Neural crest cell (in vitro differentiated cells): ENCODE measurements at regions not wholly inside any gene's neighbourhood (a gene's known extent, or its start where the extent isn't known, plus 50 kb on each side); places are given as distances from the start of the nearest gene placed in this dataset.
"Not testable (repeated sequence)": the region's sequence is repeated elsewhere in the genome, so short reads cannot be mapped to it uniquely, and the experiment has no call there.

Experiments used
- DNase-seq: peaks from one replicate; pipeline ENCODE4 v3.0.0; 2021; ENCODE audit warnings: low read depth, mixed read lengths, low spot score
- H3K27ac Mint-ChIP-seq: one replicate; pipeline ENCODE4 v1.8.0; 2021; ENCODE audit warnings: mild to moderate bottlenecking, mixed read lengths; ENCODE audit not compliant: unreplicated experiment
- H3K27me3 Mint-ChIP-seq: 2 replicates; pipeline ENCODE4 v1.8.0; 2021; ENCODE audit warnings: low read depth, mild to moderate bottlenecking, mixed read lengths
- H3K36me3 Mint-ChIP-seq: 2 replicates; pipeline ENCODE4 v1.8.0; 2021; ENCODE audit warnings: low read depth, mild to moderate bottlenecking, mixed read lengths
- H3K4me1 Mint-ChIP-seq: 2 replicates; pipeline ENCODE4 v1.8.0; 2021; ENCODE audit warnings: mixed read lengths
- H3K4me3 Mint-ChIP-seq: one replicate; pipeline ENCODE4 v1.8.0; 2021; ENCODE audit warnings: mild to moderate bottlenecking, mixed read lengths
- H3K9me3 Mint-ChIP-seq: 2 replicates; pipeline ENCODE4 v1.8.0; 2021; ENCODE audit warnings: mixed read lengths
- CTCF ChIP-seq: fragments of 200-600 bp; sonication (generic); conservative IDR thresholded peaks from 2 replicates; pipeline ENCODE4 v1.5.0; 2021; ENCODE audit warnings: antibody characterized with exemption, mild to moderate bottlenecking

GRCh38 chrX:47749185-47749967, 87.3 kb upstream of the ZNF81 start:
- Mint-ChIP-seq H3K36me3 (no peaks in the 10 kb centered on the region), H3K4me1 (no peaks in the 10 kb centered on the region), H3K27me3 (peaks cover 2% of the 10 kb centered on the region), H3K9me3 (peaks cover 2% of the 10 kb centered on the region), H3K4me3 (no peak overlapping the region), H3K27ac (no peak overlapping the region)
- no peak for TF ChIP-seq CTCF
- no peak for DNase-seq

GRCh38 chrX:47748576-47748975, 88.1 kb upstream of the ZNF81 start:
- no peaks in the 10 kb centered on the region for H3K36me3 Mint-ChIP-seq
- H3K4me3 Mint-ChIP-seq: no peak overlapping the region
- H3K9me3 Mint-ChIP-seq: peaks cover 2% of the 10 kb centered on the region
- no peak for DNase-seq
- no peak for TF ChIP-seq CTCF
- H3K4me1 Mint-ChIP-seq: no peaks in the 10 kb centered on the region
- peaks cover 2% of the 10 kb centered on the region for H3K27me3 Mint-ChIP-seq
- no peak overlapping the region for H3K27ac Mint-ChIP-seq

GRCh38 chrX:47746446-47746845, 87.5 kb upstream of the UXT start:
- Mint-ChIP-seq H3K4me3 (no peak overlapping the region), H3K36me3 (no peaks in the 10 kb centered on the region), H3K9me3 (peaks cover 2% of the 10 kb centered on the region), H3K27ac (no peak overlapping the region), H3K27me3 (peaks cover 2% of the 10 kb centered on the region), H3K4me1 (no peaks in the 10 kb centered on the region)
- no peak for DNase-seq
- no peak for TF ChIP-seq CTCF

- no peaks in the 10 kb centered on the region for H3K4me1 Mint-ChIP-seq
- H3K27ac Mint-ChIP-seq: no peak overlapping the region
- H3K36me3 Mint-ChIP-seq: no peaks in the 10 kb centered on the region
- no peak for TF ChIP-seq CTCF
- no peak for DNase-seq
- H3K4me3 Mint-ChIP-seq: no peak overlapping the region
- peaks cover 2% of the 10 kb centered on the region for H3K27me3 Mint-ChIP-seq
- H3K9me3 Mint-ChIP-seq: peaks cover 2% of the 10 kb centered on the region
These were observed 86.4 kb upstream of the UXT start for GRCh38 chrX:47745416-47745815.

- Mint-ChIP-seq H3K4me3 (no peak overlapping the region), H3K4me1 (no peaks in the 10 kb centered on the region), H3K36me3 (peaks cover 3% of the 10 kb centered on the region), H3K9me3 (peaks cover 6% of the 10 kb centered on the region), H3K27me3 (peaks cover 2% of the 10 kb centered on the region), H3K27ac (no peak overlapping the region)
- TF ChIP-seq CTCF: no peak
- no peak for DNase-seq
These were observed 84.5 kb upstream of the UXT start for GRCh38 chrX:47743504-47743903.

- H3K4me3 Mint-ChIP-seq, H3K36me3 Mint-ChIP-seq, H3K4me1 Mint-ChIP-seq, DNase-seq, H3K27ac Mint-ChIP-seq, H3K27me3 Mint-ChIP-seq, H3K9me3 Mint-ChIP-seq: not testable (repeated sequence)
These were observed 79.9 kb upstream of the UXT start for GRCh38 chrX:47738870-47739269.
